ENCODE measurements at regions not wholly inside any gene's neighbourhood (a gene's known extent, or its start where the extent isn't known, plus 50 kb on each side); places are given as distances from the start of the nearest gene placed in this dataset.

DNA sequence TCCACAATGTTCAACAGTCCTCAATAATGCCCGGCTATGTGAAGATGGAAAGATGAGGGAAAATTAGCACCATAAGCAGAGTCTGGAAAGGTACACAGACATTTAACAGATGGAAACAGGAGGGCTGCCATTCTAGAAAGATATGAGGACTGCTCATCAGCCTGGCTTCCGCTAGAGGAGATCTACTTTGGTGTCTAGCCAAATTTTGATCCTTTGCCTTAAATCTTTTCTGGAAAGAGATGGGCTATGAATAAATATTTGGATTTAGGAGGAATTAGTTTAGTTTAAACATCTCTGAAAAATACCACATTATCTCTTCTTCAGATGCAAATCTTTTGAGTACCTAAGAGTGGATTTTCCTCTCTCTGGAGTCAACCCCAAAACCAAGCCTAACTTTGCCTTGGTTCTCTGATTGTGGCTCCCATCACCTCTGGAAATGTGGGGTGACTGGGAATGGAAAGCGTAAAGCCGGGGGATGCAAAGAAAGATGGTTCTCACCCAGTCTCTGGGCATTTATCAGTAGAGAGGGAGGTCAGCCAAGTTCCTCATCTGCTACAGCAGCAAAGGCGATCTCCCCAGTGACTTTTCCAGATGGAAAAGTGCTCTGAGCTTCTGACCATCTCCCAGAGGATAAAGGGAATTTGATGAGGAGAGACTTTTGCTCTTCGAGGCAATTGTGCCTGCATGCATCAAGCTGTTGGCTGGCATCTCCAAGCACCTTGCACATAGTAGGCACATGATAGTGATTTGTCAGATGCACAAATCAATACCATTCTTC, 410.6 kb downstream of the ZNF521 start:
- no peak for DNase-seq (ENCODE audit: low spot score)

DNA sequence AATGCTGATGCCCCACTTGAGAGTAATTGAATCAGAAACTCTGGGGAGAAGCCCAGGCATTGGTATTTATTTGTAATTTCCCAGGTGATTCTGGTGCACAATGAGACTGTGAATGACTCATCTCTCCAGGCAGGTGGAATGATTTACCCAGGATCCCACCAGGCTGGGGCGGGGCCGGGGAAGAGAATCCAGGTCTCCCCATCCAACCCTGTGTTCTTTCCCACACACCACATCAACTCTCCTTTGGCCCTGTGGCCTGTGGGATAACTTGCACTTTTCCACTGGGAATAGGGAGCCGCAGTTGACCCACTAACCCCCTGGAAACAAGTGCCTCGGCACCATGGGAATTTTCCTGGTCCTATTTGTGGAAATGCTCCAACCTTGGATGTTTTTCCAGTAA, 409.8 kb downstream of the ZNF521 start:
- no peak for DNase-seq (ENCODE audit: low spot score)

- DNase-seq (ENCODE audit: low spot score) = no peak
Observed at GRCh38 chr18:24947521-24948305, 404.3 kb downstream of the ZNF521 start.

DNA sequence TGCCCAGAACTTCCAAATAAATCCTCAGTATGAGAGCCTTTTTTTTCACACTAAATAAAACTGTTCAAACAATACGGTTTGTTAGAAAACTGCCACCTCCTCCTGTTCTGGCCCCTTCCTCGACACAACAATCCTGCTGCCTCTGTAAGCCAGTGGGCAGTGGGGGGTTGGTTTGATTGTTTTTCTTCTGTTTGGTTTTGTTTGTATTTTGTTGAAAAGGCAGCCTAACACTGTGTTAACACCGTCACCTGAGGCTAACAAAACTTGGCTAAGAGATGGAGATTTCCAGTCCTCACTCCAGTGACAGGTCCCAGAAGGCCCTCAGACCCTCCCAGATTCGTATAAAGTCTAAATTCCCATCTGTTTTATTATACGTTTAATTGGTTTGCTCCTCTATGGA, 402.1 kb downstream of the ZNF521 start:
- no peak for DNase-seq (ENCODE audit: low spot score)

DNA sequence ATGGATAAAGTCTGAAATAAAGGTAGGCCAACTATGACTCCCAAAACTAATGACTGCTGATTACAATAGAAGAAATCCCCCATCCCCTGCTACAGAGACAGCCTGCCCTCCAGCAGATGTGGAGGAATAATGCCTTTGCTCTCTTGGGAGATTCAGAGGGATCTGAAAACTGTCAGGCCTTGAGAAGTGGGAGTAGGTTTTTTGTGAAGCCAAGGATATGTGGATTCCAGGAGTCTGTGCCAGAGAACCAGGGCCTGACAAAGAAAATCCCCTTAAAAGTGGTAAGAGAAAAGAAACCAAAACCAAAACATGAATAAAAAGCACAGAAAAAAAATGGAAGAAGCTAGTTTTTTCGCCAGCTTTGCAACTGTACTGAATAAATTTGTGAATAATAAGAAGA, 397.6 kb downstream of the ZNF521 start:
- no peak for DNase-seq (ENCODE audit: low spot score)

DNA sequence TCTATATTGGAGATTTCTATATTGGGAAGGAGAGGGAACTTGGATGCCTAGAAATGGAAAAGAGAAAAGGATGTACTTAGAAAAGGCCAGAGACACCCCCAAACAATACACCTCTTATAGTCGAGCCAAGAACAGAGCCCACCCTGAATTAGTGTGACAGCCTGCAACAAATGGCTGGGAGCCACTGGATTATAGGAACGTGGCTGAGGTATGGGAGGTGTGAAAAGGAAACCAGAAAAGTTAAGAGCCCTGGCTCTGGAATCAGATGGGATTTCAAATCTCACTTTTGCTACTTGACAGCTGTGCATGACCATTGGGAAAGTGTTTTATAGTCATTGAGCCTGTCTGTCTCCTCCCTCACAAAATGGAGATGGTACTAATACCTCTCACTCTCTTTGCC, 394.0 kb downstream of the ZNF521 start:
- no peak for DNase-seq (ENCODE audit: low spot score)

- no peak for DNase-seq (ENCODE audit: low spot score)
Observed at GRCh38 chr18:24959051-24959476, 392.9 kb downstream of the ZNF521 start.

- DNase-seq (ENCODE audit: low spot score) = no peak
Observed at GRCh38 chr18:24964216-24964615, 387.8 kb downstream of the ZNF521 start.

DNA sequence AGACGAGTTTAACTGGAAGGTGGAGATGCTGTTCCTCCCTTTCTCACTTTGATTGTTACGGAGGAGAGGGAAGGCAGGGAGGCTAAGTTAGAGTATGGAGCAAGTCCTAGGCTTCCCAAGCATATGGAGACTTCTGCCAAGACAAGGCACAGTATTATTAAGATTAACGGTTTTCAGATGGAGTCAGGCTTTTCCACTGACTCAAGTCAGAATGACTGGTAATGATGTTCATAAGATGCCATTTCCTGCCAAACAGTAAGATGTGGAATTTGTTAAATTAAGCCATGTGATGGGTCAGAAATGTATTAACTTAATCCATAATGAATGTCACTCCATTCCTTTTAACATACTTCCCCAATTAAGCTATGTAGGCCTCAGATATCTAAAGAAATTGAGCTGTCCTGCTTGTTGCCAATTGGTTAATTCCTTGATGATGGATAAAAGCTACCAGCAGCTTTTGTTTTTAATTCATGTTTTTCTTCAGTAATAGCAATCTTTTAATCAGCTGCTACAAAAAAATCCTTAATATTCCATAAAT, 383.7 kb downstream of the ZNF521 start:
- no peak for DNase-seq (ENCODE audit: low spot score)

DNA sequence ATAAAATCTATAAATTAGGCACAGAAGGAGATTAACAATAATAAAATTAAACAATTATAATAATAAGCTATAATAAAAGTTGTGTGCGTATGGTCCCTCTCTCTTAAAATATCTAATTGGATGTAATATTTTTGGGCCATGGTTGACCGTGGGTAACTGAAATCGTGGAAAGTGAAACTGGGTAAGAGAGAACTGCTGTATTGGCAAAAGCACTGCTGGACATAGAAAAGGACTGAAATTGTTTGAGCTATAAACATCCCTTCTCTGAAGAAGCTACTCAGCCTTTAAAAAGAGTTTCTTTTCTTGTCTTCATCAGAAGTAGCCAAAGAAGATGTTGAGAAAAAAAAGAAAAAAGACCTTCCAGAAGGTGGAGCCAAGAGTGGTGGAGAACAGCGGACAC, 379.4 kb downstream of the ZNF521 start:
- DNase-seq (ENCODE audit: low spot score) = no peak

- DNase-seq (ENCODE audit: low spot score) = no peak
Observed at GRCh38 chr18:24974431-24974830, 377.5 kb downstream of the ZNF521 start.

GRCh38 chr18:24975496-24976372, 376.2 kb downstream of the ZNF521 start:
- no peak for DNase-seq (ENCODE audit: low spot score)

DNA sequence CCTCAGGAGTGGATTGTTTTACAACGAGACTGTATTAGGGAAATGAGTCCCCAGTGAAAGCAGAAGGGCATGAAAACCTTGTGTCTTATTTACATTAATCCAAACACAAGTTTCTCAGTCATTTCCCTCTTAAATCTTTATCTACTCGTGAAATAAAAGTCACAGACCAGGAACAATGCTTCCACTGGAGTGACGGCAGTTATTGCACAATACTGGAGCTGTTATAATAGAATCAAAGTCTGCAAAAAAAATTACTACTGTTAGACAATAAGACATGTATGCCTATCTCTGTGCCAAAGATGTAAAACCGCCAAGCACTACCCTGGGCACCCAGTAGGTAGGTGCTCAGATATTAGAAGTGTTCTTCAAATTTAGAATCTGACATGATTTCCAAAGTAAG, 375.5 kb downstream of the ZNF521 start:
- no peak for DNase-seq (ENCODE audit: low spot score)

DNA sequence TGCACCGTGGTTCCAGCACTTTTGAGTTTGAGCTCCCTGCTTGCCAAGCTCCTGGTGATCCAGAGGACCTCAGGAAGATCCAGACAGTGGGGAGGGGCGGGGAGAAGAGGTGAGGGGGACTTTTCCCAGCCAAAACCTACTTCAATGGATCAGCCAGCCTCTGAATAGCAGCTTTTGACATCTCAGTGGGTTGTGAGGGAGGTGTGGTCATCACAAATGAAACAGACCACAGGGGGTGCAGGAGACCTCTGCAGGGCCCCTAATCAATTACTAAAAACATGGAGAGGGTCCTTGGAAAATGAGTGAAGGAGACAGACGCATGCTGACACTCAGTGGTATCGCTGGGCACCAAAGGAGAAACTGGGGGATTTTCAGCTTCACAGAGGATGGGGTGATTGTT, 372.7 kb downstream of the ZNF521 start:
- DNase-seq (ENCODE audit: low spot score) = no peak

- no peak for DNase-seq (ENCODE audit: low spot score)
Observed at GRCh38 chr18:24982831-24983230, 369.1 kb downstream of the ZNF521 start.

DNA sequence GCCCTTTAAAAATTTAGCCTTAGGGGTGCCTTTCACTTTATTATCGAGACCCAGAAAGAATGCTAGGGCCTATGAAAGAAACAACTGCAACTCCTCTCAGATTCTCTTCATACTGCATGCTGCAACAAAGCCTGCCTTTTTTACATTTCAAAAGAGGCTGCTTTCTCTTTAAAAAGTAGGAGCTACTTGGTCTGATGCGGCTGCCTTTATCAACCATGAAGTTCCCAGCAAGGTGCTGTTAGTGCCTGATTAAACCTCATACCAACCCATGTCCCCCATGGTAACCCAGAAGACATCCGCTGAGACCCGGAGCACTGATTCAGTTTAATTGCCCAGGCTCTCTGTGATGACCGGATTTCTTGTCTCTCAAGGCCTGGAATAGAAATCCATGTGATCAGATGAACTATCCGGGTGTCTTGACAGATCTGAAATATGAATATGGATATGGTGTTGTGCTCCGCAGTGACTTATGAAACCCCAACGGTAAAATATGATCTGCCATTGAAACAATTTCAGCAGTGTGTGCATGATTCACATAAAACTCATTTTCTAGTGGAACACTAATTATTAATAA, 368.3 kb downstream of the ZNF521 start:
- no peak for DNase-seq (ENCODE audit: low spot score)

DNA sequence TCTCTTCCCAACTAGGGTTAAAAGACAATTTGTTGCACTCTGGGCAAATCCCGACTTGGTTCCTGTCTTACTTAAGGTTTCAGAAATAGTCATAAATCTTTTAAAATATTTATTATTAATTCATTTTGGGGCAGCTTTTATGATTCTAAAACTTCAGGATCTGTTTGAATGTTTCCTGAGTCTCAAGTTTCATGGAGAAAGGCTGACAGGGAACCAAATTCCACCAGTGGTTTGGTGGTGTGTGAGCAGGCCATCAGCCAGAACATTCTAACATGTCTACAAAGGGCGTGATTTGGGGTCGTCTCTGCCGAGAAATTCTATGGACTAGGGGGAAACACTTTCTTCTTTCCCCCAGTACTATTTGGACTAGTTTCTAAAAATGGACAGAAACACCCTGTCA, 366.4 kb downstream of the ZNF521 start:
- no peak for DNase-seq (ENCODE audit: low spot score)

GRCh38 chr18:24986666-24987302, 365.2 kb downstream of the ZNF521 start:
- DNase-seq (ENCODE audit: low spot score) = no peak

GRCh38 chr18:24987303-24988252, 364.4 kb downstream of the ZNF521 start:
- DNase-seq (ENCODE audit: low spot score) = no peak

DNA sequence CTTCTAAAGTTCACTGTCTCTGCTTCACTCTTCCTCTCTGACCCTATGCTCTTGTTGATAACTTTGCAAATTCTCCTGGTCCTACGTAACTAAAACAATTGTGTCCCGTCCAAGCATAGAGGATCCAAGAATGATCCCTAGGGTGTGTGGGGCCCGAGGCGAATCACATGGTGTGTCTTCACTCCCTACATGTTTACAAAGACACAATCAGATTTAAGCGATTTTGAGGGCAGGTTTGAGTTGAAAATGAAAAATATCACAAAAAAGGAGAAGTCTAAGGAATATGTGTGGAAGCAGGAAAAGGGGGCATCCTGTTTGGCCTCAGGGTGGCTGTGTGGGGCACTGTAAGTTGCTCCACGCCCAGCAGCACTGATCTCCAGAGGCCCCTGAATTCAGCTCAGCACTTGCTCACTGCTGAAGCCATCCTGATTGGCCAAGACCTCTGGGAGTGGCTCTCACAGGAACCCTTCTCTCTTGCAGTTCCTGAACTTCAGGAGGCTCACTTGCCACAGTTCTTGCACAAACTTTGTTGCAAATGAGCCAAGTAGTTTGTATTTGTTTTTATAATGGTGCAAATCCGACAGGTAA, 363.6 kb downstream of the ZNF521 start:
- DNase-seq (ENCODE audit: low spot score) = no peak
